H1 (cell line): ENCODE measurements at regions not wholly inside any gene's neighbourhood (a gene's known extent, or its start where the extent isn't known, plus 50 kb on each side); places are given as distances from the start of the nearest gene placed in this dataset.
A peak's percentile ranks its signal among the peaks of the same experiment; 100 is the strongest.

Experiments used
- CBX5 ChIP-seq: fragments of 300-800, 300-1000 bp; sonication (generic); IDR thresholded peaks from 2 replicates; pipeline ENCODE4 v1.7.1; 2016; ENCODE audit warnings: antibody characterized with exemption, low read length, low read depth
- CEBPB ChIP-seq: IDR thresholded peaks from 2 replicates; pipeline ENCODE4 v1.6.1; 2012; ENCODE audit warnings: low read depth, low read length
- CTCF ChIP-seq, 3 experiments: IDR thresholded peaks; 1 replicate in 2 of 3; 2 replicates in 1 of 3; pipeline versions ENCODE4 v1.5.1 to v1.6.1; 2011; ENCODE audit warnings: low read length in 3 of 3, mild to moderate bottlenecking in 3 of 3, inconsistent platforms in 2 of 3, low read depth in 1 of 3, moderate library complexity in 1 of 3; ENCODE audit not compliant: insufficient read depth in 1 of 3; ENCODE audit errors: control extremely low read depth in 1 of 3
- EP300 ChIP-seq, 2 experiments: IDR thresholded peaks; 1 replicate in 1 of 2; 2 replicates in 1 of 2; pipeline ENCODE4 v1.6.1; 2011 to 2012; ENCODE audit warnings: low read depth in 2 of 2, low read length in 2 of 2, mild to moderate bottlenecking in 2 of 2, borderline replicate concordance in 1 of 2, inconsistent platforms in 1 of 2, moderate library complexity in 1 of 2
- GABPA ChIP-seq: IDR thresholded peaks from 2 replicates; pipeline ENCODE4 v1.6.1; 2011; ENCODE audit warnings: mild to moderate bottlenecking, low read length, moderate library complexity, borderline replicate concordance; ENCODE audit not compliant: insufficient read depth
- JUND ChIP-seq: IDR thresholded peaks from 2 replicates; pipeline ENCODE4 v1.6.1; 2011; ENCODE audit warnings: mild to moderate bottlenecking, improper control_type of control experiment, low read length
- MAFK ChIP-seq: IDR thresholded peaks from 2 replicates; pipeline ENCODE4 v1.6.1; 2012; ENCODE audit warnings: low read depth, mild to moderate bottlenecking, improper control_type of control experiment, low read length
- POLR2A ChIP-seq, 2 experiments: IDR thresholded peaks; 1 replicate in 1 of 2; 2 replicates in 1 of 2; pipeline ENCODE4 v1.6.1; 2011; ENCODE audit warnings: low read depth in 2 of 2, low read length in 2 of 2, mild to moderate bottlenecking in 2 of 2; ENCODE audit errors: control extremely low read depth in 1 of 2
- POLR2AphosphoS5 ChIP-seq: IDR thresholded peaks from 2 replicates; pipeline ENCODE4 v1.6.1; 2011; ENCODE audit warnings: low read depth, low read length
- SP1 ChIP-seq: IDR thresholded peaks from 2 replicates; pipeline ENCODE4 v1.6.1; 2011; ENCODE audit warnings: low read depth, low read length
- TAF1 ChIP-seq: IDR thresholded peaks from 2 replicates; pipeline ENCODE4 v1.6.1; 2011; ENCODE audit warnings: mild to moderate bottlenecking, low read depth, low read length
- ZNF274 ChIP-seq: IDR thresholded peaks from 2 replicates; pipeline ENCODE4 v1.7.0; 2012; ENCODE audit warnings: low read length, borderline replicate concordance; ENCODE audit errors: extremely low read depth

- TF ChIP-seq POLR2AphosphoS5 (no peak), CTCF (IDR thresholded peaks at IDR 0.05; ENCODE audit: control extremely low read depth in 1 of 3, insufficient read depth in 1 of 3, low read depth in 1 of 3, low read length in 3 of 3) (peak; percentile 77 to 86 (median 81)), TAF1 (no peak), ZNF274 (no peak), CBX5 (no peak), CEBPB (no peak), POLR2A (IDR thresholded peaks at IDR 0.05; ENCODE audit: control extremely low read depth in 1 of 2, low read depth in 2 of 2, low read length in 2 of 2) (no peak), EP300 (IDR thresholded peaks at IDR 0.05; ENCODE audit: borderline replicate concordance in 1 of 2, low read depth in 2 of 2, low read length in 2 of 2) (no peak), MAFK (no peak), GABPA (no peak), SP1 (no peak), JUND (no peak)
Measured at GRCh38 chr16:51813609-51814008, 662.5 kb upstream of the SALL1 start.
